Ishikawa (cell line): ENCODE measurements at regions not wholly inside any gene's neighbourhood (a gene's known extent, or its start where the extent isn't known, plus 50 kb on each side); places are given as distances from the start of the nearest gene placed in this dataset.

Experiments used
- EGR1 ChIP-seq: IDR thresholded peaks from 2 replicates; pipeline ENCODE4 v1.6.1; 2012
- EP300 ChIP-seq: IDR thresholded peaks from 2 replicates; pipeline ENCODE4 v1.6.1; 2012; ENCODE audit warnings: borderline replicate concordance
- TAF1 ChIP-seq: IDR thresholded peaks from 2 replicates; pipeline ENCODE4 v1.6.1; 2012; ENCODE audit warnings: low read depth, mild to moderate bottlenecking
- YY1 ChIP-seq: IDR thresholded peaks from 2 replicates; pipeline ENCODE4 v1.6.1; 2012; ENCODE audit warnings: low read depth
- ZBTB7A ChIP-seq: IDR thresholded peaks from 2 replicates; pipeline ENCODE4 v1.6.1; 2012; ENCODE audit warnings: low read depth
- TF ChIP-seq, protein P1 (sequence below): IDR thresholded peaks from 2 replicates; pipeline ENCODE4 v1.6.1; 2012

DNA sequence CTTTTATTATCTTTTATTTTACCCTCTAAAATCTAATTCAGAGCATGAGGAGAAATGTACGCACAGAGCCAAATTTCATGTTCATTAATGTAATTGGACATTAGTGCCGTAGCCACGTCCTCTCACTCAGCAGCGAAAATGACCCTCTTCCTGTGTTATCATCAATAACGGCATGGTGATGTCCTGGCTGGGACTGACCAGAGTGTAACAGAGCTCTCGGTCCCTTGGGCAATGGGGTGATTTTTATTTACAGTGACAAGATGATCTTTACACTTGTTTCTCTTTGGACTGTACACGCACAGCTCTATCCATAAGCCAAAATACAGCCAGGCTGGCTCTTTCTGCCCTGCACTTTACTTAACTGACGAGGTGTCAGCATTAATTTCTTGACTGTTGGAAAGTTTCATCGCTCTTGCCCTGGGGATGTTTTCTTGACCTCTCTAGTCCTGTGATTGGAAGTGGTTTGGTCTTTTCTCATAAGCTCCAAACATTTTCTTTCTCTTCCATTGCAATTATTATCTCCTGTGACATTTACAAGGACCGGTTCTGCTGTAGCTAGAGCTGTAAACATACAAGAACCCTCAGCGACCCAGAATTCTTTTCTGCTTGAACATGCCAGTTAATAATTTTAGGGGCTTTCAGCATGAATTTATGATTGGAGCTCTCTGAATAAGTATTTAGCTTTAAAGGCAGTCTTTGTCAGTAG is 308.0 kb upstream of the PIK3C3 start:
- TF ChIP-seq YY1 (no peak), EGR1 (no peak), EP300 (no peak), TAF1 (no peak), ZBTB7A (no peak)
- TF ChIP-seq, protein P1, sequence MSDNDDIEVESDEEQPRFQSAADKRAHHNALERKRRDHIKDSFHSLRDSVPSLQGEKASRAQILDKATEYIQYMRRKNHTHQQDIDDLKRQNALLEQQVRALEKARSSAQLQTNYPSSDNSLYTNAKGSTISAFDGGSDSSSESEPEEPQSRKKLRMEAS = no peak
